LNCaP clone FGC (cell line): ENCODE measurements at regions not wholly inside any gene's neighbourhood (a gene's known extent, or its start where the extent isn't known, plus 50 kb on each side); places are given as distances from the start of the nearest gene placed in this dataset.

ENCODE experiments used
- DNase-seq: peaks from one replicate; pipeline ENCODE4 v3.0.0-alpha.2; 2011; ENCODE audit warnings: low read depth
- H3K4me3 ChIP-seq: 2 replicates; pipeline ENCODE4 v1.5.1; 2011; ENCODE audit warnings: mild to moderate bottlenecking, low read depth, low read length, control low read depth
- TF ChIP-seq, protein P1 (sequence below): IDR thresholded peaks from 2 replicates; pipeline ENCODE4 v1.5.1; 2012; ENCODE audit warnings: mild to moderate bottlenecking; ENCODE audit not compliant: control insufficient read depth, insufficient read depth; ENCODE audit errors: extremely low read depth

DNA sequence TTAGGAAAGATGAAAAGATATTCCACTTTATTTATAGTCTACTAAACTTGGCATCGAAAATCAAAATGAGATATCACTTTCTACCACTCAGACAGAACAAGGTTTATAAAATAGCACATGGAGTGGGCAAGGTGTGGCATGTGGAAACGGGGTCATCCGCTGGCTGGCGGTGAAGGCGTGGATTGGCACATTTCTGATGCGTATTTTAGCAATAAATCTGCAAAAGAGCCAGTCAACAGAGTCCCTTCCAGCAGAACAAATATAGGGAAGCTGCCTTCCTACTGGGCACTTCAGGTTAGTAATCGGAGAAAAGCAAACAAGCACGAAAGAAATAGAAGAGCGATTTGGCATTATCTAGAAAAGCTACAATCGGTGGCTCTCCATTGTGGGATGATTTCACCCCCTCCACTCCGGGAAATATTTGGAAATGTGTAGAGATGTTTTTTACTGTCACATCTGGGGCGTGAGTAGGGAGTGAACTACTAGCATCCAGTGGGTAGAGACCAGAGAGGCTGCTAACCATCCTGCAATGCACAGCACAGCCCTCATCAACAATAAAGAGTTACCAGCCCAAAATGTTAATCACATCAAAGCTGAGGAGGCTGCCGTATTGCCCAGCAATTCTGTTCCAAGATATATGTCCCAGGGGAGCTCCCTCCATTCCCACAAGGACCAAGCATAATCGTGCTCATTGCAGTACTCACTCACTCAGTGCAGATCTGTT lies 116.1 kb upstream of the PEG3 start:
- H3K4me3 ChIP-seq: no peak overlapping the region
- TF ChIP-seq, protein P1, sequence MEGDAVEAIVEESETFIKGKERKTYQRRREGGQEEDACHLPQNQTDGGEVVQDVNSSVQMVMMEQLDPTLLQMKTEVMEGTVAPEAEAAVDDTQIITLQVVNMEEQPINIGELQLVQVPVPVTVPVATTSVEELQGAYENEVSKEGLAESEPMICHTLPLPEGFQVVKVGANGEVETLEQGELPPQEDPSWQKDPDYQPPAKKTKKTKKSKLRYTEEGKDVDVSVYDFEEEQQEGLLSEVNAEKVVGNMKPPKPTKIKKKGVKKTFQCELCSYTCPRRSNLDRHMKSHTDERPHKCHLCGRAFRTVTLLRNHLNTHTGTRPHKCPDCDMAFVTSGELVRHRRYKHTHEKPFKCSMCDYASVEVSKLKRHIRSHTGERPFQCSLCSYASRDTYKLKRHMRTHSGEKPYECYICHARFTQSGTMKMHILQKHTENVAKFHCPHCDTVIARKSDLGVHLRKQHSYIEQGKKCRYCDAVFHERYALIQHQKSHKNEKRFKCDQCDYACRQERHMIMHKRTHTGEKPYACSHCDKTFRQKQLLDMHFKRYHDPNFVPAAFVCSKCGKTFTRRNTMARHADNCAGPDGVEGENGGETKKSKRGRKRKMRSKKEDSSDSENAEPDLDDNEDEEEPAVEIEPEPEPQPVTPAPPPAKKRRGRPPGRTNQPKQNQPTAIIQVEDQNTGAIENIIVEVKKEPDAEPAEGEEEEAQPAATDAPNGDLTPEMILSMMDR: no peak
- peak; percentile 70 for DNase-seq

DNA sequence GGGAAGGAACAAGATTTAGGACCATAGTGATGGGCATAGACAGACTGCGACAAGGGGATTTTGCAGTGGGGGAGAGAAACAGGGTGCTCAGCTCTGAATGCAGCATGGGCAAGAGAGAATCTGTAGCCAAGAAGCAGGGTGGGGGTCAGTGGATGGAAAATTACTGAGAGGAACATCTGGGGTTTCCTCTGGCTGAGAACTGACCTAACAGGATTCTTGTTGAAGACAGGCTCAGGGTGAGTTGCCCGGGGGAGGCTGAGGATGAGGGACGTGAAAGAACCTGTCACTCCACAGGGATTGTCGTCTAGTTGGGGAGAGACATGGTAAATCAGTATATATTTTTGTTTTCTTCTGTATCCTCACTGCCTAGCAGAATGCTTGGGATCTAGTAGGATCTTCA lies 118.7 kb upstream of the PEG3 start:
- no peak overlapping the region for H3K4me3 ChIP-seq
- no peak for DNase-seq
- TF ChIP-seq, protein P1: no peak

DNA sequence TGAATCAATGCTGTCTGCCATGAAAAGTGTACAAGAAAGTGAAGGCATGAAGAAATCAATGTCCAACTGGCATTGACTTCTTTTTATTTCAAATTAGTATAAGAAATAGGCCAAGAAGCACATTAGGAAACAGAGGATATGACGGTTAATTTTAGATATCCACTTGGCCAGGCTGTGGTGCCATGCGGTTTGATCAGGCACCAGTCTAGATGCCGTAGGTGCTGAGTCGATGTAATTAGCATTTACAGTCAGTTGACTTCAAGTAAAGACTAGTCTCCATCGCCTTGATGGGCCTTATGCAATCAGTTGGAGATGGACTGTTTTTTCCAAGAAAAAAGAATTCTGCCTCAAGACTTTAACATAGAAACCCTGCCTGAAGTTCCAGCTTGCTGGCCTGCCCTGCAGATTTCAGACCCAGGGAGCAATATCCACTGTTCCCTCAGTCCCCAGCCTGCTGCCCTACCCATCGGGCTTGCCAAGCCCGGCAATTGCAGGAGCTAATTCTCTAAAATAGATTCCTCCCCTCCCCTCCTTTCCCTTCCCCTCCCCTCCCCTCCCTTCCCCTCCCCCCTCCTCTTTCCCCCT lies 120.5 kb upstream of the PEG3 start:
- TF ChIP-seq, protein P1: no peak
- no peak overlapping the region for H3K4me3 ChIP-seq
- no peak for DNase-seq

GRCh38 chr19:56964410-56964920 lies 123.9 kb upstream of the PEG3 start:
- TF ChIP-seq, protein P1: no peak
- no peak for DNase-seq
- H3K4me3 ChIP-seq: no peak overlapping the region

DNA sequence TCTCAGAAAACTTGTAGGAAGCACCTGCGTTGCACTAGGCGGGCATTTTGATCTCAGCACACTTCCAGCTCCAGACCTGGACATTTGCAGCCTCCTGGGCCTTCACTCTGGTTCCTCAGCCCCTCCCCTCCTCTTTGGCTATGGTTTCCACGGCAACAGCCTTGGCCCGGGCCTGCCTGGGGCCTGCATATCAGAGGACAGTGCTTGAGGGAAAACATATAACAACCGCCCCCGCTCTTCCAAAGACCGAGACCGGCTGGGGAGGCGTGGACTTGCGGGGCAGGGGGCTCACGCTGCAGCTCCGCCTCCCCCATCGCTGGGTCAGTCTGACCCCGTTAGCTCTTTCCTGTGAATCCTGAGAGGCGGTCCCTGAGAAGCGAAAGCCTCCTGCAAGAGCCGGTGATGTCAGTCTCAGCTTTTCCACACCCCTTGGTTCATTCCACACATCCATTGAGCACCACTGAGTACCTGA lies 125.7 kb upstream of the PEG3 start:
- H3K4me3 ChIP-seq: no peak overlapping the region
- no peak for DNase-seq
- TF ChIP-seq, protein P1: no peak

DNA sequence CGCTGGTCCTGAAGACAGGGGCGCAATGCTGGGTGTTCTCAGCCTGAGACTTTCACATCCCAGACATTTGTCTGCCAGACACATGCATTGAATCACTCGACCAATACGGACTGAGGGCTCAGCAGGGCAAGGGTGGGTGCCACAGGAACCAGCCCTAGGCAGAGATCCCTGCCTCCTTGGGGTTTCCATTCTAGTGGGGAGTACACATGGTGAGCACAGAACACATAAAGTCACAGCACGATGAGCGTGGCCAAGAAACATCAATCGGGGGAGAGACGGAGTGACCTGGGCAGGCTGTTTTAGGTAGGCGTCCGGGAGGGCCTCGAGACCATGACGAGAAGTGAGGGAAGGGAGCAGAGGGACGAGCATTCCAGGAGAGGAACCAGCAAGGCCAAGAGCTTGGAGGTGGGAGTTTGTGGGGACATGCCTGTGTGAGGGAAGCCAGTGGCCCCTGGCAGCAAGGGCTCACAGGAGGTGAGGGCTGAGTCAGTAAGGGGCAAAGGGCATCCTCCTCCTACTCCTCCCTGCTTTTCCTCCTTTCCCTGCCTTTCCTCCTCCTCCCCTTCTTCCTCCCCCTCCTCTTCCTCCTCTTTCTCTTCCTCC lies 126.3 kb upstream of the PEG3 start:
- TF ChIP-seq, protein P1: no peak
- H3K4me3 ChIP-seq: no peak overlapping the region
- DNase-seq: no peak
